ENCODE measurements at regions not wholly inside any gene's neighbourhood (a gene's known extent, or its start where the extent isn't known, plus 50 kb on each side); places are given as distances from the start of the nearest gene placed in this dataset.

- intact Hi-C loops (cut with micrococcal nuclease; ENCODE audit: unreplicated experiment): no loop called here
- peak; percentile 14 for DNase-seq (ENCODE audit: low spot score)
- Histone ChIP-seq H3K4me1 (ENCODE audit: insufficient read depth, low read length) (peaks cover 19% of the 10 kb centered on the region), H3K36me3 (replicated peaks in 1 of 2; ENCODE audit: control insufficient read depth in 1 of 2, insufficient read depth in 2 of 2, low read length in 2 of 2) (no peaks in the 10 kb centered on the region), H3K4me2 (ENCODE audit: low read depth, low read length) (peak overlapping the region; percentile 46), H3K9me3 (ENCODE audit: low read length) (no peaks in the 10 kb centered on the region), H2AFZ (ENCODE audit: low read length) (no peak overlapping the region), H3K9ac (ENCODE audit: insufficient read depth, low read depth, low read length) (no peak overlapping the region), H3K79me2 (ENCODE audit: insufficient read depth, low read length) (no peaks in the 10 kb centered on the region), H3K4me3 (replicated peaks in 1 of 3; ENCODE audit: insufficient read depth in 1 of 3, low read depth in 2 of 3, low read length in 3 of 3) (no peak overlapping the region), H4K20me1 (ENCODE audit: insufficient read depth, low read length) (no peaks in the 10 kb centered on the region; the same call in 1 of the 2 replicates), H3K27ac (ENCODE audit: extremely low read length, insufficient read depth, low read length) (no peak overlapping the region), H3K27me3 (ENCODE audit: control insufficient read depth in 1 of 2, insufficient read depth in 2 of 2, low read length in 2 of 2) (peaks cover 0 to 7% of the 10 kb centered on the region in 2 experiments; a peak in 1 of 5 replicates)
- ChIA-PET CTCF (ENCODE audit: low intra/inter-chr PET ratio, low total read pairs) (no interaction called here), POLR2A (no interaction called here)
- peak; percentile 73 for ATAC-seq
- 43% methylated on average over 21 of the region's 21 CpGs for WGBS (ENCODE audit: low lambda C conversion rate)
- no peak for FAIRE-seq
- in situ Hi-C loops (cut with HindIII; ENCODE audit: extremely low pct_ligation_motif_present, low pct_unique_long_range_greater_than_20kb): no loop called here
- BruUV-seq (replicated peaks): no TSS peak
- no peak for TF ChIP-seq MYC (CRISPR knock-in tag; IDR thresholded peaks at IDR 0.05; ENCODE audit: borderline replicate concordance)
- no peak for TF ChIP-seq ZFX (CRISPR knock-in tag; IDR thresholded peaks at IDR 0.05; ENCODE audit: low read depth)
- TF ChIP-seq SOX5 (CRISPR knock-in tag; IDR thresholded peaks at IDR 0.05; ENCODE audit: borderline replicate concordance): no peak
- TF ChIP-seq PHB2 (IDR thresholded peaks at IDR 0.05; ENCODE audit: partially characterized antibody): no peak
- no peak for TF ChIP-seq ZNF589 (CRISPR knock-in tag; conservative IDR thresholded peaks at IDR 0.05)
- no peak for TF ChIP-seq SRSF1 (optimal IDR thresholded peaks at IDR 0.05; ENCODE audit: low read depth, low read length)
- no peak for TF ChIP-seq ELF4 (CRISPR knock-in tag; IDR thresholded peaks at IDR 0.05; ENCODE audit: borderline replicate concordance)
- no peak for TF ChIP-seq KDM6A (CRISPR knock-in tag; IDR thresholded peaks at IDR 0.05; ENCODE audit: low read depth)
- TF ChIP-seq REST (IDR thresholded peaks at IDR 0.05; ENCODE audit: borderline replicate concordance in 1 of 2, low read depth in 1 of 2, low read length in 2 of 2): peak; percentile 67 to 95
- TF ChIP-seq ZNF550 (CRISPR knock-in tag; IDR thresholded peaks at IDR 0.05; ENCODE audit: borderline replicate concordance): no peak
- peak; percentile 95 for TF ChIP-seq MIER2 (CRISPR knock-in tag; IDR thresholded peaks at IDR 0.05)
- TF ChIP-seq ZNF510 (CRISPR knock-in tag; IDR thresholded peaks at IDR 0.05; ENCODE audit: low read depth): no peak
- TF ChIP-seq LCORL (IDR thresholded peaks at IDR 0.05): no peak
- no peak for TF ChIP-seq LCORL (CRISPR knock-in tag; IDR thresholded peaks at IDR 0.05)
- TF ChIP-seq FOXA1 (IDR thresholded peaks at IDR 0.05): no peak
- peak; percentile 62 for TF ChIP-seq FOXA1 (CRISPR knock-in tag; IDR thresholded peaks at IDR 0.05)
- TF ChIP-seq ZFP36L1 (CRISPR knock-in tag; IDR thresholded peaks at IDR 0.05): no peak
- no peak for TF ChIP-seq SNAPC5 (CRISPR knock-in tag; IDR thresholded peaks at IDR 0.05; ENCODE audit: borderline replicate concordance)
- peak; percentile 18; the same call in 1 of the 2 replicates for TF ChIP-seq FOXA3 (CRISPR knock-in tag; IDR thresholded peaks at IDR 0.05)
- no peak for TF ChIP-seq TFAP4 (IDR thresholded peaks at IDR 0.05; ENCODE audit: borderline replicate concordance, low read depth)
- TF ChIP-seq HNRNPL (IDR thresholded peaks at IDR 0.05; ENCODE audit: low read depth, low read length): no peak
- TF ChIP-seq WIZ (CRISPR knock-in tag; IDR thresholded peaks at IDR 0.05): peak; percentile 63; the same call in 1 of the 2 replicates
- TF ChIP-seq NFE2L2 (IDR thresholded peaks at IDR 0.05; ENCODE audit: low read length): no peak
These were observed 94.6 kb upstream of the AKT3 start for GRCh38 chr1:243944429-243945160.

All from HepG2 (cell line).